Osteocyte (in vitro differentiated cells): ENCODE measurements at regions not wholly inside any gene's neighbourhood (a gene's known extent, or its start where the extent isn't known, plus 50 kb on each side); places are given as distances from the start of the nearest gene placed in this dataset.

Source experiments
- DNase-seq: peaks from one replicate; pipeline ENCODE4 v3.0.0; 2021; ENCODE audit warnings: mixed read lengths; ENCODE audit not compliant: unreplicated experiment; ENCODE audit errors: extremely low spot score
- H3K27ac Mint-ChIP-seq: one replicate; pipeline ENCODE4 v1.8.0; 2021; ENCODE audit warnings: mild to moderate bottlenecking, mixed read lengths; ENCODE audit not compliant: unreplicated experiment
- H3K27me3 Mint-ChIP-seq: one replicate; pipeline ENCODE4 v1.8.0; 2021; ENCODE audit warnings: mixed read lengths; ENCODE audit not compliant: unreplicated experiment
- H3K36me3 Mint-ChIP-seq: one replicate; pipeline ENCODE4 v1.8.0; 2021; ENCODE audit warnings: mixed read lengths; ENCODE audit not compliant: unreplicated experiment
- H3K4me1 Mint-ChIP-seq: one replicate; pipeline ENCODE4 v1.8.0; 2021; ENCODE audit warnings: mixed read lengths; ENCODE audit not compliant: unreplicated experiment
- H3K4me3 Mint-ChIP-seq: one replicate; pipeline ENCODE4 v1.8.0; 2021; ENCODE audit warnings: mild to moderate bottlenecking, moderate library complexity, mixed read lengths; ENCODE audit not compliant: unreplicated experiment
- H3K9me3 Mint-ChIP-seq: one replicate; pipeline ENCODE4 v1.8.0; 2021; ENCODE audit warnings: mixed read lengths; ENCODE audit not compliant: unreplicated experiment
- CTCF ChIP-seq: fragments of 200-600 bp; sonication (generic); IDR thresholded peaks from 2 replicates; pipeline ENCODE4 v1.5.0; 2021; ENCODE audit warnings: antibody characterized with exemption, mild to moderate bottlenecking, moderate library complexity

GRCh38 chr14:100667656-100668055, 59.0 kb upstream of the DLK1 start:
- no peak for DNase-seq
- H3K4me3 Mint-ChIP-seq: no peak overlapping the region
- H3K4me1 Mint-ChIP-seq: peaks cover 8% of the 10 kb centered on the region
- H3K9me3 Mint-ChIP-seq: no peaks in the 10 kb centered on the region
- peaks cover 5% of the 10 kb centered on the region for H3K27me3 Mint-ChIP-seq
- no peaks in the 10 kb centered on the region for H3K36me3 Mint-ChIP-seq
- no peak overlapping the region for H3K27ac Mint-ChIP-seq
- no peak for TF ChIP-seq CTCF

GRCh38 chr14:100668352-100668751, 58.3 kb upstream of the DLK1 start:
- TF ChIP-seq CTCF: no peak
- peaks cover 8% of the 10 kb centered on the region for H3K4me1 Mint-ChIP-seq
- DNase-seq: no peak
- H3K36me3 Mint-ChIP-seq: no peaks in the 10 kb centered on the region
- H3K27me3 Mint-ChIP-seq: peaks cover 6% of the 10 kb centered on the region
- no peak overlapping the region for H3K27ac Mint-ChIP-seq
- no peaks in the 10 kb centered on the region for H3K9me3 Mint-ChIP-seq
- no peak overlapping the region for H3K4me3 Mint-ChIP-seq

- DNase-seq: no peak
- no peak overlapping the region for H3K27ac Mint-ChIP-seq
- peaks cover 9% of the 10 kb centered on the region for H3K27me3 Mint-ChIP-seq
- H3K9me3 Mint-ChIP-seq: no peaks in the 10 kb centered on the region
- peaks cover 14% of the 10 kb centered on the region for H3K4me1 Mint-ChIP-seq
- no peak for TF ChIP-seq CTCF
- no peak overlapping the region for H3K4me3 Mint-ChIP-seq
- no peaks in the 10 kb centered on the region for H3K36me3 Mint-ChIP-seq
These were observed 57.7 kb upstream of the DLK1 start for GRCh38 chr14:100669011-100669412.

DNA sequence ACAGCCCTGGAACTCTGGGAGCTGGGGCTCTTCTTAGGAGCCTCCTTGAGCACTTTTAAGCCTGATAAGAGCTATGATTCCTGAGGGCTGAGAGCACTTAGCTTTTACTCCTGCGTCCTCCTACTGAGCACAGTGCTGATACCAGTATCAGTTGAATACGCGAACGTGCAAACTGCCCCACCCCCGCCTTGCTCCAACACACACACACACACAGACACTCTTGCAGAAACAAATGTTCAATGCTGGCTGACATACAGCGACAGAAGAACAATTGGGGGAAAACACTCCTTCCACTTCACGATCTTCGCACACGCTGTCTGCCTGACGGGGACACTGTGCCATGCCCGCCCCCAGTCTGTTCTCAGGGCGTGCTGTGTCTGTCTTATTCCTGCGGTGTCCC, 57.2 kb upstream of the DLK1 start:
- peaks cover 9% of the 10 kb centered on the region for H3K27me3 Mint-ChIP-seq
- TF ChIP-seq CTCF: no peak
- H3K4me1 Mint-ChIP-seq: peaks cover 16% of the 10 kb centered on the region
- DNase-seq: no peak
- H3K4me3 Mint-ChIP-seq: no peak overlapping the region
- H3K36me3 Mint-ChIP-seq: no peaks in the 10 kb centered on the region
- no peaks in the 10 kb centered on the region for H3K9me3 Mint-ChIP-seq
- no peak overlapping the region for H3K27ac Mint-ChIP-seq

GRCh38 chr14:100670017-100670752, 56.5 kb upstream of the DLK1 start:
- DNase-seq: no peak
- peaks cover 9% of the 10 kb centered on the region for H3K27me3 Mint-ChIP-seq
- H3K9me3 Mint-ChIP-seq: no peaks in the 10 kb centered on the region
- no peaks in the 10 kb centered on the region for H3K36me3 Mint-ChIP-seq
- no peak for TF ChIP-seq CTCF
- no peak overlapping the region for H3K27ac Mint-ChIP-seq
- H3K4me3 Mint-ChIP-seq: no peak overlapping the region
- H3K4me1 Mint-ChIP-seq: peaks cover 19% of the 10 kb centered on the region
